Anterior cingulate cortex (tissue), 58 donors: ENCODE measurements at regions not wholly inside any gene's neighbourhood (a gene's known extent, or its start where the extent isn't known, plus 50 kb on each side); places are given as distances from the start of the nearest gene placed in this dataset.

Experiments
- DNase-seq, 58 donors: peaks; one replicate each; lab custom pipeline; 2025; lab: John Stamatoyannopoulos, UW

DNA sequence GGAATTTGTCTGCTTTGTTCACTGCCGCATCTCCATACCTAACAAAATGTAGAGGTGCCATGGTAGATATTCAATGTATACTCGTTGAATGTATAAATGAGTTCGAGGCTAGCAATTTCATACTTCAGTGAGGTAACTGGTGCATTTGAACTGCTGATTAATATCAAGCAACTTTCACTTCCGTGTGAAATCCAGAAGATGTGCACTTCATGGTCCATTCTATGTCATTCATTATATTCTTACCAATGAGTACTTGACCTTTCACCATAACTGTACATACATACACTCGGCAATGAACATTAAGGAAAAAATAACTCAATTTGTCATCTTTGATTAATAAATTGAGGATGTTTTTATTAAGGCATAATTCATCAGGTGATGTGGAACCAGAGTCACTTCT, 598.5 kb downstream of the ZNF385D start:
- DNase-seq, result no peak

DNA sequence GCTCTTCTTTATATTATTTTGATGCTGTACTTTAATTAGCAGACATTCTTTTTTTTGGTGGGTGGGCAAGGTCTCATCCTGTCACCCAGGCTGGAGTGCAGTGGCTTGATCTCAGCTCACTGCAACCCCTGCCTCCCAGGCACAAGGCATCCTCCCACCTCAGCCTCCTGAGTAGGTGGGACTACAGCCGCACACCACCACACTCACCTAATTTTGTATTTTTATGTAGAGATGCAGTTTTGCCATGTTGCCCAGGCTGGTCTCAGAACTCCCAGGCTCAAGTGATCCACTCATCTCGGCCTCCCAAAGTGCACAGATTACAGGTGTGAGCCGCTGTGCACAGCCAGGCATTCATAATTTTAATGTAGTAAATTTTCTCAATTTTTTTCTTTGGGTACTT, 608.1 kb downstream of the ZNF385D start:
- DNase-seq, result no peak

DNA sequence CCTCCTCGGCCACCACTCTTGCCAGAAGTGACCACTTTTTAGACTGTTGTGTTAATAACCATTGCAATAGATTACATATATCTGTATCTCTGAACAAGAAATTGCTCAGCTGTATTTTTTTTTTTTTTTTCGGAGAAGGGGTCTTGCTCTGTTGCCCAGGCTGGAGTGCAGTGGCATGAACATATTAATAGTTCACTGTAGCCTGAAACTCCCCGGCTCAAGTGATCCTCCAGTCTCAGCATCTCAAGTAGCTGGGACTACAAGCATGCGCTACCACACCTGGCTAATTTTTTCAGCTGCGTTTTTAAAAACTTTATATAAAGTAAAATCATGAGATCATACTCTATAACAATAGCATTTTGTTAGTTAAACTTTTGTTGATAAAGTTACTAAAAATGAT, 609.0 kb downstream of the ZNF385D start:
- no peak for DNase-seq

DNA sequence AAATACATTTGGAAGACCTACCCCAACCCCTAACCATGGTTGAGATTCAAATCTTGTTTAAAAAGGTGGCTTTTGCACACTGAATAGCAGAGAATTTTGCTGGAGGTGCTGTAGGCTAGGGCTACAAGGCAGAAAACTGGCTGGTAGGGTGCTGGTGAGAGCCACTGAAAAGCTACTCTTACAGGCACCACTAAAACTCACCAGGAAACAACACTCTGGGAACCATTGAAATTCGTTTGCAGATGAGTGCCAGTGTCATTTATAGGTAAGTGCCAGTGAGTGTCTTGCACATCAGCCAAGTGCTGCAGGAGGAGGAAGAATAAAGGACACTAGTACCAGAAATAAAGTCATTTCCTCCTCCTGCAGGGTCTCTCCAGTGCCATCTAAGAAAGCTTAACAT, 610.2 kb downstream of the ZNF385D start:
- DNase-seq, result no peak

DNA sequence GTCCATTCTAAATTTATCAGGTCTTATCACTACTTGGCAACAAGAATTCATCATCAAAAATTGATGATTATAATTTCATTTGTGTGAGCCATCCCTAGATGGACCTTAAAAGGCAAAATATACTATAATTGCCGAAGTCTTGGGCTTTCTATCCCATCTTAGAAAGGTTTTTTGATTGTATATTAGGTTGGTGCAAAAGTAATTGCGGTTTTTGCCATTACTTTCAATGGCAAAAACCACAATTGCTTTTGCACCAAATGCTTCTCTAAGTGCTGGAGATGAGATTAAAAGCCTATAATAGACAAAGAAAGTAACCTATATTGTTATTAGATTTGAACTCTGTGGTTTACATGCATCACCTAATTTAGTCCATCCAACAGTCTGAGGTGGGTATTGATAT, 612.9 kb downstream of the ZNF385D start:
- no peak for DNase-seq

DNA sequence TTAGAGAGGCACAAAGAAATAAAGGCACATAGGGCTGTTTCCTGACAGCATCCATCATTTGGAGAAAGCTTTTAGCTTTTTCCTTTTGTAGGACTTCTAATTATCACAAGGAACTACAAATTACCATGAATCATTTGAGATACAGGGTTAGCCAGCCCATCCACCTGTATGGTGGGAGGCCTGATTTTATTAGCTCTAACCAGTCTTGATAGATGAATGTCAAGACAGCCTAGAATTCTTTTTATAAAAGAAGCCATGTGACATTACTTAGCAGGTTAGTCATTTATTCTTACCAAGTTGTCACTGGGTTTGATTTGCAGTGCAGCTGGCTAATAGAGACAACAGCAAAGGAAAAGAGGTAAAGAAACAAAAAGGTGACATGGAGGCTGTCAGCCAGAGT, 618.1 kb downstream of the ZNF385D start:
- no peak for DNase-seq

DNA sequence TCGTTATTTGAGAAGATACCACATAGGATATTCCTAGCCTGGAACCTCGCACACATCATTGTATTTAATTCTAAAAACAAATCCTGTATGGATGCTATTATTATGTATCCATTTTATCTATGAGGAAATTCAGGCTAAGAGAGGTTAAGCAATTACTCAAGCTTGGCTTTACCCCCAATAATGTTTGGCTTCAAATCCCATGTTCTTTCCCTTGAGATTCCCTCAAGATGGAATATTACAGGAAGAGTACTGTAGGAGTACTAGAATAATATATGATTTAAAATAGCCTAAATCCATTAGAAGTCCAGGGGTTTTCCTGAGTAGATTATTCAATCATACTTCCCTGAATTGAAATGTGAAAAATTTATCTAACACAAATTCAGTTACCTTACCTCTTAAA, 630.2 kb downstream of the ZNF385D start:
- no peak for DNase-seq

DNA sequence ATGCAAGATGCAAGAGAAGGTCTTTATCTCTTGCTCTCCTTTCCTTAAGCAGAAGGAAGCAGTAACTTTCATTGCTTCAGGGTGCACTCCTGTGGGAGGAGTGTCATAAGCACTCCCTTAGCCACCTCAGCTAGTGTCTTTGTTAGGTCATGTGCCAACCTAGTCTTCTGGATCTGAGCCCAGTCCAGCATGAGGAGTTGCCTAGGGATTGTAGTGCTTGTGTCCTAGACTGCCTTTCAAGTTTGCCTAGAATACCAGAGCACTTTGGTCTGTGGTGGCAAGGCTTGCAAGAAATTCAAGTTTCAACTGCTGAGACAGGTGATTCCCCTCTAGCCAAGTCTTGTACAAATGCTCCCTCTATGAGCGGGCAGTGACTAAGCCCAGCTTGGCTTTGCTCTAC, 633.6 kb downstream of the ZNF385D start:
- DNase-seq, result no peak

DNA sequence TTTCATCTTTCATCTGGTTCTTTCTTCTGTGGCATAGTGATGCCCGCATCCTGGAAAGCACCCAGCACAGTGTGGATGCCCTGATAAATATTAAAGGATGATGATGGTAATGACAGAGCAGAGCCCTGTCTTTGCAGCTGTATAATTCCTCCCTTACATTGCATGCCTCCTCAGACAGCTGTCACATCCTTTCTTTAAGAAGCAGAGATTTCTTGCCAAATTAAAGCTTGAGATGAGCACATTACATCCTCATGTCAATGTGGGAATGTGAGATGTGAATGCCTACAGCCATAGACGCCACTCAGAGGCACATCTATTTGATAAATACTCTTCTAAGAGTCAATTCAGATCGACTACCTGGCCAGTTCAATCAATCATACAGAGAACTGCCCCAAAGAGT, 642.0 kb downstream of the ZNF385D start:
- no peak for DNase-seq

DNA sequence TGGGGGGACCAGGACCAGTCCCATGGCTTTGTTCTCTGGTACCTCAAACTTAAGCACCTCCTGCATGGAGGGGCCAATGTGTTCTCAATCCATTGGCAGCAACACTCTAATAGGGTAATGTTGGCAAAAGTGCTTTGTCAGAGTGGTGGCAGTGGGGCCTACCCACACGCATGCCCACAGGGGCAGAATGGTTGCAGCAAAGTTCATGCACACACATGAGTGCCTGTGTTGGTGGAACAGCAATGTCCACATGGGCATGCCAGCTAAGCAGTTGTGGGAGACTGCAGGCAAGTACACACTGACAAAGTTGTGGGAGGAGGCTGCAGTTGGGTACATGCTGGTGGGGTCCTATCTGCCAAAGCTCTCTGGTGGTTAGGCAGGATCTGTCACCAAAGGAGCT, 645.2 kb downstream of the ZNF385D start:
- DNase-seq, result no peak

DNA sequence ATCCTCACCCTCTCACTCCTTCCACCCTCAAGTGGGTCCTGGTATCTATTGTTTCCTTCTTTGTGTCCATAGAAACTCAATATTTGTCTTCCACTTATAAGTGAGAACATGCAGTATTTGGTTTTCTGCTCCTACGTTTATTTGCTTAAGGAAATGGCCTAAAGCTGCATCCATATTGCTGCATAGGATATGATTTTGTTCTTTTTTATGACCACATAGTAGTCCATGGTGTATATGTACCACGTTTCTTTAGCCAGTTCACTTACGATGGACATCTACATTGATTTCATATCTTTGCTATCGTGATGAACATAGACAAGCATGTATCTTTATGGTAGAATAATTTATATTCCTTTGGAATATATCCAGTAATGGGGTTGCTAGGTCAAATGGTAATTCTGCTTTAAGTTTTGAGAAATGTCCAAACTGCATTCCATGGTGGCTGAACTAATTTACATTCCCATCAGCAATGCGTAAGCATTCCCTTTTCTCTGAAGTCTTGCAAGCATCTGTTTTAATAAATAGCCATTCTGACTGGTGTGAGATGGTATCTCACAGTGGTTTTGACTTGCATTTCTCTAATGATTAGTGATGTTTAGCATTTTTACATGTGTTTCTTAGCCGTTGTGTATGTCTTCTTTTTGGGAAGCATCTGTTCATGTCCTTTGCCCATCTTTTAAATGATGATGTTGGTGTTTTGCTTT, 650.2 kb downstream of the ZNF385D start:
- DNase-seq, result no peak

DNA sequence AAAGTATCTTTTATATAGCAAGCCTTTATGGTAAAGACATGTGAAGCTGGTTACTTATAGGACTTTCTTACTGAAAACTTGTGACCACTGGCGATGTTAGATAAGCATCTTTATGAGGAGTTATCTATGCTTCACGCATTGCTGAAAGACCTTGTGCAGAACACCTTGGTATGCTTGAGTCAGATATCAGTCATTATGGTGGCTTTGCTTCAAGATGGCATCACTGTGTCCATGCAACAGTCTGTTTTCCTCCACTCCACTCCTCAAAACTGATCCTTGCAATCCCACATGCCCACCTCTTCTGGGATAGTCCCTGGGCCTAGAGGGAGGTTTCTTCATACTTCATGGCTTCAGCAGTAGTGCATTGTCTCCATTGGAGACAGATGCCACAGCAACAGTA, 656.3 kb downstream of the ZNF385D start:
- no peak for DNase-seq

DNA sequence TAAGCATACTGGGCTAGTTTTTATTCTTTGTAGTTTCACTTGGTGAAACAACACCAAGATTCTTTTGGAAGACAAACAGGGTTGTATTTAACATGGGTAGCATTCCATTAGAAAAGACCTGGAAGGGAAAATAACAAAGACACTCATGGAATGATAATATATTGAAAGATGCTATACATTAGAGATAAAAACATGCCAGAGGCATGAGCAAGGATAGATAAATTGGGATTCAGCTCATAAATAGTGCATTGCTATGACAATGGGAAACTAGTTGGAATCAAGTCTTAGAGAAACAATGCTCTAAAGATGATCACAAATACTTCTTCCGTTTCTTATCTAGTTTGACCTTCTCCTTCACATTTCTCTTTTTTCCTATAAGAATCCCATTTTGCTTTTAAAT, 677.4 kb downstream of the ZNF385D start:
- DNase-seq, result no peak

DNA sequence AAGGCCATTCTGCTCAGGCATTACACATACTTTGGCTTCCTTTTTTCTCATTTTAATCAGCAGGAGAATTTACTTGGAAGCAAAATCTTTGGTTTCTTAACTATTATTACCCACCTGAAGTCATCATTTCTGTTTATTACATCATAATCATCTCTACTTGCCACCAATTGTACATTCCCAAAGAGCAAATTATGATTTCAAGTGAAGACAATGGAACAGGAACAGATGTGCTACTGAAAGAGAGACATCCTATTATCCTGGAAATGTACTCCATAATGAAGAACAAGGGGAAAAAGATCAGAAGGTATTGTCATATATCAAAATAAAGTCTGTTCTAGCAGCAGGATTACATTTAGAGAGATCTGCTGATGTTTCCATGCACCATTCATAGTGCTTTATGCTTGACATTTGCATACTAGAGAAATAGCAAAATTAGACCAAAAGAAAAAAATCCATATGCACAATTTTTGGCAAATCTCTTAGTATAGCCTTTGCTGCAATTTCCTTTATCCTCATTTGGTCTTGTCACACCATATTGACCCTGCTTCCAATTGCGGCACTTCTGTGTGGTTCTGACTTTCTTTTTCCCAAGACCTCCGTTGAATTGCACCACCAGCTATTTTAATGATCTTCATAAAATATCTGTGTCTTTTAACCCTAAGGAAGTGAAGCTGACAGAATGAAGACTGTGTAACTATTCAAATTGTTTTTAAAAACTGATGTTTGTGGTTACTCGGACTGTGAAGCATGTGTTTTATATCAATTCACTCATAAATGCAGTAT, 683.8 kb downstream of the ZNF385D start:
- no peak for DNase-seq

DNA sequence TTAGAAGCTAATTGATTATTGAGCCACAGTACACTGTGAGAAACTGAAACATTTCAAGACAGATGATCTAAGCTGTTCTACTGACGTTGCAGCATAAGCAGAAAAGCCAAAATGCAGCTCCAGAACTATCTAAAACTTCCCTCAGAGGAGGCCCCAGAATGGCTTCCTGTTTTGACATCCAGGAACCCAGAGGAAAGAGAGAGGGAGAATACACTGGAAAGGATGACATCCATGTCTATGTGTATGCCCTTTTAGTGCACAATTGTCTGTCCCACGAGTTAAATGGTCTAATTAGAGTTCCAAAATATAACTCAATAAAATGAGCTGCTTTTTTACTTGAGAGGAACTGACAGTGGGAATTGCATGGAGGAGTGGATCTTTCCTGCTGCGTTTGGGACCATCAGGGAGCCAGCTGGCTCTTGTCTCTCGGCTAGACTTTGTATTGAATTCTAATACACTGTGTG, 688.1 kb downstream of the ZNF385D start:
- no peak for DNase-seq

DNA sequence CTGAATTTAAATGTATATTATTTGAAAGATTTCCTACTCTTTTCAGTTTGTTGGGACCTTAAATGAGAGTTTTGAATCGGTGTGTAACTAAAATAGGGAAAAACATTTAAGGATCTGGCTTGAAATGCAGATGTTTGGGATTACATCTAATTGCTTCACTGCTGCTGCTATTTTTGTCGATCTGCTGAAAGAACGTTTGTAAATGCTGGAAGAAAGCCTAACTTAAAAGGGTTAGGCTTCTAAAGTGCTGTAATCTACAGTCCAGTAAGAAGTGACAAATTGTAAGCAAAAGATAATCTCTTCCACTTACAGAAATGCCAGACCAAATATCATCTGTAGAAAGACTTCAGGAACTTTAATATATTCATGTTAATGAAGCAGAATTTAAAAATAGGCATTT, 691.6 kb downstream of the ZNF385D start:
- DNase-seq, result no peak

DNA sequence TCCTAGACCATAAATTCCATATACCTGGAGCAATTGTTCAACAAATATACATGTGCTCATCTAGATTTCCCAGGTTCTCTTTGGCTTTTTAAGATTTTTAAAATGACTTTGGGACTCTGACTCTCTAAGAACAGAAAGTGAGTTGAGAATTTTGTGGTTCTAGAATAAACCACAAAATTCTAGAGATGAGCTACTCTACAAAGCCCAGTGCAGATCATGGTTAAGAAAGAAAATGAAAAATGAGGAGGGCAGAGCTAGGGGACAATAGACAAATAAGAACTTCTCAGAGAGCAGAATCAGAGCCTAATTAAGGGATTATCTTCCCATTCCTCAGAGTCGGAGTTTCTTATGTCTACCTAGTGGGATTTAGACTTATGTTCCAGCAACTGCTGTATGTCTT, 694.7 kb downstream of the ZNF385D start:
- no peak for DNase-seq

DNA sequence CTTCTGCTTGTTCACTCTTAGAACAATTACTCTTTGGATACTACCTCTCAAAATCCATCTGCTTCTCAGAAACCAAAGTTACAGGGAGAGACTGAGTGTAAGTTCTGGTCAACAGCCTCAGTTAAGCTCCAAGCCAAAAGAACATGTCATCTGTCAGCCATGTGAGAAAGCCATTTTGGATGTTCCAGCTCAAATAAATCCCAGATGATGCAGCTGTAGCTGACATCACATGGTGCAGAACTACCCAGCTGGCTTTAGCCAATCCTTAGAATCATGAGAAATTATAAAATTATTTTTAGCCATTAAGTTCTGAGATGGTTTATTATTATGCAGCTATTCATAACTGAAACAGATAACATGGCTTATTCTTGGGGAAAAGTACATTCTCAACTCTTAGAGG, 696.0 kb downstream of the ZNF385D start:
- no peak for DNase-seq

DNA sequence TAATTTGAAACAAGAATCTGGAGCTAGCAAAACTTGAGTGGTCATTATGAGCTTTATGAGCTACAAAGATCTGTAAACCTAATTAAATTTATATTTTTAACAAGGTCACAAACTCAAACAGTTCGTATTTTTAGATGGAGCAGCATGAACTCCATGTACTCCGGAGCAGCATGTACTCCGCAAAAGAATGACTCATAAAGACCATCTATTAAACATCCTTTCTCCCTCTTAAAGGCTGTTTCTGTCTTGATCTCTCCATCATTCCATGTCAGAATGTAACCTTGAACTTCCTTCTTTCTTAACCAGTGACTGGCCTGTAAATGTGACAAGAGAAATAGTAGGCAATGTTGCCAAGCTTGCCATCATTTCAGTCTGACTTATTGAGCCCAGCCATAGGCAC, 696.9 kb downstream of the ZNF385D start:
- no peak for DNase-seq

DNA sequence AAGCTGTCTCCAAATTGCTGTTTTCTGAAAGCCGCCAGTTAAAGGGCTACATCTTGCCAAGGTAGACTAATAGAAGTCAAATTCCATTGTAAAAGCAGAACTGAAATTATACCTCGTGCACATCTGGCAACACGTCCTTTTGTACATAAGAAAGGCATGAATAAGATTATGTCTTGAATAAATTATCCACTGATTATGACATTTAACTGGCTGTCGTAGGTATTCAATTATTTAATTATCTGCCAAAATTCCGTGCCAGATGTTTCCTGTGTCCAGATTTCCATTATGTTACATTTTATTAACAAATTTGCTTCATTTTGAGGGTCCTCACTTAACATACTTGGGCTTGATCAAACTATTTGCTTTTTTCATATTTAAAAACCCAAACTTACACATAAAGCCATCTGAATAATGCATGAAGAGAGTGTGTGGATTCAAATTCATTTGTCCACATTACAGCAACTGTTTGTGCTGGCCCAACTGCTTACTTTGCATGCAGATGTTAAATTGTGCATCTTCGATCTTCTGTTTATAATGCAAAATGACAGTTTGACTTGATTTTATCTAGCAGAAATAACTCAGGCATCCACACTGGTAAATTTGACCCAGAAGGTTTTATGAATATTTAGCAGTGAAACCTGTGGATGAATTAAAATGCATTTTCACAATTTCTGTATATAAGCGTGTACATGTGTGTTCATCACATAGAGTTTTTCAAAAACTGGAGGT, 701.5 kb downstream of the ZNF385D start:
- no peak for DNase-seq

DNA sequence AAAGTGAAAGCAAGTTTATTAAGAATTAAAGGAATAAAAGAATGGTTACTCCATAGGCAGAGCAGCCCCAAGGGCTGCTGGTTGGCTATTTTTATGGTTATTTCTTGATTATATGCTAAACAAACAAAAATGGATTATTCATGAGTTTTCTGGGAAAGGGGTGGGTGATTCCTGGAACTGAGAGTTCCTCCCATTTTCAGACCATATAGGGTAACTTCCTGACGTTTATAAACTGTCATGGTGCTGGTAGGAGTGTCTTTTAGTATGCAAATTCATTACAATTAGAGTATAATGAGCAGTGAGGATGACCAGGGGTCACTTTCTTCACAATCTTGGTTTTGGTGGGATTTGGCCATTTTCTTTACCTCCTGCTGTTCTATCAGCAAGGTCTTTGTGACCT, 707.9 kb downstream of the ZNF385D start:
- no peak for DNase-seq

DNA sequence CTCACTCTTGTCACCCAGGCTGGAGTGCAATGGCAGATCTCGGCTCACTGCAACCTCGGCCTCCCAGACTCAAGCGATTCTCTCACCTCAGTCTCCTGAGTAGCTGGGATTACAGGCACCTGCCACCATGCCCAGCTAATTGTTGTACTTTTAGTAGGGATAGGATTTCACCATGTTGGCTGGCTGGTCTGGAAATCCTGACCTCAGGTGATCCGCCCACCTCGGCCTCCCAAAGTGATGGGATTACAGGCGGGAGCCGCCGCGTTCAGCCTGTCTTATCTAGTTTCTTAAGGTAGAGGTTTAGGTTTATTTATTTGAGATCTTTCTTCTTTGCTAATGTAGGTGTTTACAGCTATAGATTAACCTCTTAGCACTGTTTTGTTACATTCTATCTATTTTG, 708.8 kb downstream of the ZNF385D start:
- DNase-seq, result no peak
